GM23338 (cell line): ENCODE measurements at regions not wholly inside any gene's neighbourhood (a gene's known extent, or its start where the extent isn't known, plus 50 kb on each side); places are given as distances from the start of the nearest gene placed in this dataset.

ENCODE experiments used
- ATAC-seq: fragments of 200-7000 bp; cut with Tn5 transposase; 3 replicates; pipeline ENCODE4 v1.9.1; 2020
- DNase-seq: peaks from one replicate; pipeline ENCODE4 v3.0.0-alpha.2; 2015; ENCODE audit warnings: low spot score
- H2AFZ ChIP-seq: fragments of 200-600 bp; sonication (generic); 2 replicates; pipeline ENCODE4 v1.8.0; 2016; ENCODE audit warnings: antibody characterized with exemption, mild to moderate bottlenecking, moderate library complexity
- H3F3A ChIP-seq: fragments of 200-600 bp; sonication (generic); replicated peaks from 2 replicates; pipeline ENCODE4 v1.8.0; 2017; ENCODE audit warnings: antibody characterized with exemption, mixed run types, low read depth
- H3K27ac ChIP-seq: fragments of 200-600 bp; sonication (generic); 2 replicates; pipeline ENCODE4 v1.6.1; 2016; ENCODE audit warnings: low read depth
- H3K27me3 ChIP-seq: fragments of 200-600 bp; sonication (generic); 2 replicates; pipeline ENCODE4 v1.8.0; 2016; ENCODE audit warnings: mild to moderate bottlenecking, mixed run types, moderate library complexity; ENCODE audit not compliant: insufficient read depth
- H3K36me3 ChIP-seq: fragments of 200-600 bp; sonication (generic); 2 replicates; pipeline ENCODE4 v1.8.0; 2016; ENCODE audit warnings: mild to moderate bottlenecking; ENCODE audit not compliant: insufficient read depth
- H3K4me1 ChIP-seq: fragments of 200-600 bp; sonication (generic); 2 replicates; pipeline ENCODE4 v1.8.0; 2016; ENCODE audit warnings: mild to moderate bottlenecking, moderate library complexity; ENCODE audit not compliant: insufficient read depth
- H3K4me2 ChIP-seq: fragments of 200-600 bp; sonication (generic); 2 replicates; pipeline ENCODE4 v1.7.1; 2017; ENCODE audit warnings: mixed run types
- H3K4me3 ChIP-seq: fragments of 200-600 bp; sonication (generic); 2 replicates; pipeline ENCODE4 v1.6.1; 2016; ENCODE audit warnings: mixed run types
- H3K79me2 ChIP-seq: fragments of 200-600 bp; sonication (generic); replicated peaks from 2 replicates; pipeline ENCODE4 v1.8.0; 2017; ENCODE audit warnings: mild to moderate bottlenecking; ENCODE audit not compliant: insufficient read depth
- H3K9me2 ChIP-seq: fragments of 200-600 bp; sonication (generic); 2 replicates; pipeline ENCODE4 v1.8.0; 2017; ENCODE audit not compliant: insufficient read depth
- H4K20me1 ChIP-seq: fragments of 200-600 bp; sonication (generic); replicated peaks from 2 replicates; pipeline ENCODE4 v1.8.0; 2017; ENCODE audit warnings: mild to moderate bottlenecking; ENCODE audit not compliant: insufficient read depth
- H3K27ac Mint-ChIP-seq: 2 replicates; pipeline ENCODE4 v1.8.0; 2020; ENCODE audit warnings: inconsistent platforms, mild to moderate bottlenecking, moderate library complexity, mixed read lengths
- H3K27me3 Mint-ChIP-seq: 3 replicates; pipeline ENCODE4 v1.8.0; 2022; ENCODE audit warnings: low read depth, mild to moderate bottlenecking, moderate library complexity, mixed read lengths, inconsistent platforms; ENCODE audit not compliant: insufficient read depth, poor library complexity
- H3K36me3 Mint-ChIP-seq: 3 replicates; pipeline ENCODE4 v1.8.0; 2021; ENCODE audit warnings: low read depth, mild to moderate bottlenecking, inconsistent platforms, moderate library complexity, mixed read lengths
- H3K4me1 Mint-ChIP-seq: 3 replicates; pipeline ENCODE4 v1.8.0; 2020; ENCODE audit warnings: mild to moderate bottlenecking, inconsistent platforms, mixed read lengths
- H3K4me3 Mint-ChIP-seq: 3 replicates; pipeline ENCODE4 v1.8.0; 2021; ENCODE audit warnings: moderate library complexity, mild to moderate bottlenecking, inconsistent platforms, mixed read lengths
- H3K9me3 Mint-ChIP-seq: 3 replicates; pipeline ENCODE4 v1.8.0; 2020; ENCODE audit warnings: moderate library complexity, mild to moderate bottlenecking, inconsistent platforms, mixed read lengths
- CREB1 ChIP-seq: fragments of 250-450 bp; sonication (Bioruptor Pico); IDR thresholded peaks from 2 replicates; pipeline ENCODE4 v1.5.0; 2020; ENCODE audit warnings: low read depth, mild to moderate bottlenecking, moderate library complexity
- EZH2 ChIP-seq: fragments of 200-600 bp; sonication (generic); IDR thresholded peaks from one replicate; pipeline ENCODE4 v1.8.0; 2017; ENCODE audit warnings: antibody characterized with exemption, mild to moderate bottlenecking, low read depth; ENCODE audit not compliant: unreplicated experiment
- EZH2phosphoT487 ChIP-seq: fragments of 200-600 bp; sonication (generic); IDR thresholded peaks from one replicate; pipeline ENCODE4 v1.8.1; 2018; ENCODE audit warnings: antibody characterized with exemption; ENCODE audit not compliant: unreplicated experiment
- JUNB ChIP-seq: IDR thresholded peaks from one replicate; pipeline ENCODE4 v1.6.1; 2016; ENCODE audit warnings: antibody characterized with exemption; ENCODE audit not compliant: unreplicated experiment
- NANOG ChIP-seq: IDR thresholded peaks from 2 replicates; pipeline ENCODE4 v1.6.1; 2016; ENCODE audit warnings: antibody characterized with exemption, borderline replicate concordance
- POLR2AphosphoS5 ChIP-seq: IDR thresholded peaks from 2 replicates; pipeline ENCODE4 v1.6.1; 2016; ENCODE audit warnings: antibody characterized with exemption, low read depth
- STAT1 ChIP-seq: IDR thresholded peaks from one replicate; pipeline ENCODE4 v1.6.1; 2016; ENCODE audit warnings: antibody characterized with exemption; ENCODE audit not compliant: unreplicated experiment
- ZNF114 ChIP-seq: fragments of 250-450 bp; sonication (Bioruptor Pico); IDR thresholded peaks from 2 replicates; pipeline ENCODE4 v1.5.0; 2020; ENCODE audit warnings: mild to moderate bottlenecking, moderate library complexity
- ZNF331 ChIP-seq: fragments of 250-450 bp; sonication (Bioruptor Pico); IDR thresholded peaks from 2 replicates; pipeline ENCODE4 v1.5.0; 2020; ENCODE audit warnings: low read depth, mild to moderate bottlenecking, moderate library complexity
- TF ChIP-seq, protein P1 (sequence below): IDR thresholded peaks from one replicate; pipeline ENCODE4 v1.6.1; 2018; ENCODE audit warnings: antibody characterized with exemption; ENCODE audit not compliant: unreplicated experiment
- TF ChIP-seq, protein P2 (sequence below), 2 experiments: fragments of 200-600 bp in 1 of 2; sonication (generic) in 1 of 2; conservative IDR thresholded peaks; 2 replicates each; pipeline versions ENCODE4 v1.5.1 to v1.6.1; 2016 to 2017; ENCODE audit warnings: antibody characterized with exemption in 2 of 2, low read depth in 2 of 2, mild to moderate bottlenecking in 2 of 2, moderate library complexity in 1 of 2
- TF ChIP-seq, protein P3 (sequence below): IDR thresholded peaks from 2 replicates; pipeline ENCODE4 v1.6.1; 2016; ENCODE audit warnings: antibody characterized with exemption
- TF ChIP-seq, protein P4 (sequence below): fragments of 250-450 bp; sonication (Bioruptor Pico); IDR thresholded peaks from 2 replicates; pipeline ENCODE4 v1.5.0; 2020; ENCODE audit warnings: mild to moderate bottlenecking, moderate library complexity

DNA sequence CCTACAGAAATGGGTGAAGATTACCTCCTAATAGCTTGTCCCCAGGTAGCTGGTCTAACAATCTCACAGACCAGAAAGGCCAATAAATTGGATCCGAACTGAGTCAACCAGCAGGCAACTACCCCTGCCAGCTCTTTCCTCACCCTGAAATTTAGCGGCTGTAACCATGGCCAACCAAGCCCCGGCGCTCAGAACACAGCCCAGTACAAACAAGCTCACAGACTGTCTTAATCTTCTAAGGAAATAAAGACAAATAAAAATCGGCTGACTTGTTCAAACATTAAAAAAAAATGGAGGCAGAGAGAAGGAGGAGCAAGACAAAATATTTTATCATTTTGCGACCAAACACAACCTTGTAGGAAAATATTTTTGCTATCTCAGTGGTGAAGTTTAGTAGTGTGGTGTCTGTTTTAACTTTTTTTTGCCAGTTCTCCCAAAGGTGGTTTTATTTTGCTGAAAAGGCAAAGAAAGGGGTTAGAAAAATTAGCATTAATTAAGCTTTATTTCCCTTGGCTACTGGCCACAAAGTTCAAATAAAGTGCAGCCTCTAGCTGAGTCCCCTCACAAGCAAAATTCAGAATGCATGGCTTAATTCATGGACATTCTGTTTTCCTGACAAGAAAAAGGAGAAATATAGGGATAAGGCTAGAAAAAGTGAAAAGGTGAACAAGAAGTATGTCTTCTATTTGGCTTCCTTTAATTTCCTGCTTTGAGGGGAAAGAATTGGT is 313.0 kb upstream of the NPVF start:
- H3K4me1 ChIP-seq = no peaks in the 10 kb centered on the region
- H3K27ac Mint-ChIP-seq = no peak overlapping the region
- TF ChIP-seq, protein P1, sequence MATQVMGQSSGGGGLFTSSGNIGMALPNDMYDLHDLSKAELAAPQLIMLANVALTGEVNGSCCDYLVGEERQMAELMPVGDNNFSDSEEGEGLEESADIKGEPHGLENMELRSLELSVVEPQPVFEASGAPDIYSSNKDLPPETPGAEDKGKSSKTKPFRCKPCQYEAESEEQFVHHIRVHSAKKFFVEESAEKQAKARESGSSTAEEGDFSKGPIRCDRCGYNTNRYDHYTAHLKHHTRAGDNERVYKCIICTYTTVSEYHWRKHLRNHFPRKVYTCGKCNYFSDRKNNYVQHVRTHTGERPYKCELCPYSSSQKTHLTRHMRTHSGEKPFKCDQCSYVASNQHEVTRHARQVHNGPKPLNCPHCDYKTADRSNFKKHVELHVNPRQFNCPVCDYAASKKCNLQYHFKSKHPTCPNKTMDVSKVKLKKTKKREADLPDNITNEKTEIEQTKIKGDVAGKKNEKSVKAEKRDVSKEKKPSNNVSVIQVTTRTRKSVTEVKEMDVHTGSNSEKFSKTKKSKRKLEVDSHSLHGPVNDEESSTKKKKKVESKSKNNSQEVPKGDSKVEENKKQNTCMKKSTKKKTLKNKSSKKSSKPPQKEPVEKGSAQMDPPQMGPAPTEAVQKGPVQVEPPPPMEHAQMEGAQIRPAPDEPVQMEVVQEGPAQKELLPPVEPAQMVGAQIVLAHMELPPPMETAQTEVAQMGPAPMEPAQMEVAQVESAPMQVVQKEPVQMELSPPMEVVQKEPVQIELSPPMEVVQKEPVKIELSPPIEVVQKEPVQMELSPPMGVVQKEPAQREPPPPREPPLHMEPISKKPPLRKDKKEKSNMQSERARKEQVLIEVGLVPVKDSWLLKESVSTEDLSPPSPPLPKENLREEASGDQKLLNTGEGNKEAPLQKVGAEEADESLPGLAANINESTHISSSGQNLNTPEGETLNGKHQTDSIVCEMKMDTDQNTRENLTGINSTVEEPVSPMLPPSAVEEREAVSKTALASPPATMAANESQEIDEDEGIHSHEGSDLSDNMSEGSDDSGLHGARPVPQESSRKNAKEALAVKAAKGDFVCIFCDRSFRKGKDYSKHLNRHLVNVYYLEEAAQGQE = no peak
- no peak for TF ChIP-seq CREB1 (CRISPR knock-in tag)
- no peak for TF ChIP-seq JUNB
- TF ChIP-seq POLR2AphosphoS5 = no peak
- TF ChIP-seq EZH2 = no peak
- TF ChIP-seq, protein P2, sequence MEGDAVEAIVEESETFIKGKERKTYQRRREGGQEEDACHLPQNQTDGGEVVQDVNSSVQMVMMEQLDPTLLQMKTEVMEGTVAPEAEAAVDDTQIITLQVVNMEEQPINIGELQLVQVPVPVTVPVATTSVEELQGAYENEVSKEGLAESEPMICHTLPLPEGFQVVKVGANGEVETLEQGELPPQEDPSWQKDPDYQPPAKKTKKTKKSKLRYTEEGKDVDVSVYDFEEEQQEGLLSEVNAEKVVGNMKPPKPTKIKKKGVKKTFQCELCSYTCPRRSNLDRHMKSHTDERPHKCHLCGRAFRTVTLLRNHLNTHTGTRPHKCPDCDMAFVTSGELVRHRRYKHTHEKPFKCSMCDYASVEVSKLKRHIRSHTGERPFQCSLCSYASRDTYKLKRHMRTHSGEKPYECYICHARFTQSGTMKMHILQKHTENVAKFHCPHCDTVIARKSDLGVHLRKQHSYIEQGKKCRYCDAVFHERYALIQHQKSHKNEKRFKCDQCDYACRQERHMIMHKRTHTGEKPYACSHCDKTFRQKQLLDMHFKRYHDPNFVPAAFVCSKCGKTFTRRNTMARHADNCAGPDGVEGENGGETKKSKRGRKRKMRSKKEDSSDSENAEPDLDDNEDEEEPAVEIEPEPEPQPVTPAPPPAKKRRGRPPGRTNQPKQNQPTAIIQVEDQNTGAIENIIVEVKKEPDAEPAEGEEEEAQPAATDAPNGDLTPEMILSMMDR (conservative IDR thresholded peaks at IDR 0.05; ENCODE audit: low read depth in 2 of 2) = no peak
- no peak for TF ChIP-seq NANOG
- TF ChIP-seq EZH2phosphoT487 = no peak
- no peak for TF ChIP-seq ZNF114 (CRISPR knock-in tag)
- TF ChIP-seq, protein P3, sequence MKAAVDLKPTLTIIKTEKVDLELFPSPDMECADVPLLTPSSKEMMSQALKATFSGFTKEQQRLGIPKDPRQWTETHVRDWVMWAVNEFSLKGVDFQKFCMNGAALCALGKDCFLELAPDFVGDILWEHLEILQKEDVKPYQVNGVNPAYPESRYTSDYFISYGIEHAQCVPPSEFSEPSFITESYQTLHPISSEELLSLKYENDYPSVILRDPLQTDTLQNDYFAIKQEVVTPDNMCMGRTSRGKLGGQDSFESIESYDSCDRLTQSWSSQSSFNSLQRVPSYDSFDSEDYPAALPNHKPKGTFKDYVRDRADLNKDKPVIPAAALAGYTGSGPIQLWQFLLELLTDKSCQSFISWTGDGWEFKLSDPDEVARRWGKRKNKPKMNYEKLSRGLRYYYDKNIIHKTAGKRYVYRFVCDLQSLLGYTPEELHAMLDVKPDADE = no peak
- TF ChIP-seq, protein P4, sequence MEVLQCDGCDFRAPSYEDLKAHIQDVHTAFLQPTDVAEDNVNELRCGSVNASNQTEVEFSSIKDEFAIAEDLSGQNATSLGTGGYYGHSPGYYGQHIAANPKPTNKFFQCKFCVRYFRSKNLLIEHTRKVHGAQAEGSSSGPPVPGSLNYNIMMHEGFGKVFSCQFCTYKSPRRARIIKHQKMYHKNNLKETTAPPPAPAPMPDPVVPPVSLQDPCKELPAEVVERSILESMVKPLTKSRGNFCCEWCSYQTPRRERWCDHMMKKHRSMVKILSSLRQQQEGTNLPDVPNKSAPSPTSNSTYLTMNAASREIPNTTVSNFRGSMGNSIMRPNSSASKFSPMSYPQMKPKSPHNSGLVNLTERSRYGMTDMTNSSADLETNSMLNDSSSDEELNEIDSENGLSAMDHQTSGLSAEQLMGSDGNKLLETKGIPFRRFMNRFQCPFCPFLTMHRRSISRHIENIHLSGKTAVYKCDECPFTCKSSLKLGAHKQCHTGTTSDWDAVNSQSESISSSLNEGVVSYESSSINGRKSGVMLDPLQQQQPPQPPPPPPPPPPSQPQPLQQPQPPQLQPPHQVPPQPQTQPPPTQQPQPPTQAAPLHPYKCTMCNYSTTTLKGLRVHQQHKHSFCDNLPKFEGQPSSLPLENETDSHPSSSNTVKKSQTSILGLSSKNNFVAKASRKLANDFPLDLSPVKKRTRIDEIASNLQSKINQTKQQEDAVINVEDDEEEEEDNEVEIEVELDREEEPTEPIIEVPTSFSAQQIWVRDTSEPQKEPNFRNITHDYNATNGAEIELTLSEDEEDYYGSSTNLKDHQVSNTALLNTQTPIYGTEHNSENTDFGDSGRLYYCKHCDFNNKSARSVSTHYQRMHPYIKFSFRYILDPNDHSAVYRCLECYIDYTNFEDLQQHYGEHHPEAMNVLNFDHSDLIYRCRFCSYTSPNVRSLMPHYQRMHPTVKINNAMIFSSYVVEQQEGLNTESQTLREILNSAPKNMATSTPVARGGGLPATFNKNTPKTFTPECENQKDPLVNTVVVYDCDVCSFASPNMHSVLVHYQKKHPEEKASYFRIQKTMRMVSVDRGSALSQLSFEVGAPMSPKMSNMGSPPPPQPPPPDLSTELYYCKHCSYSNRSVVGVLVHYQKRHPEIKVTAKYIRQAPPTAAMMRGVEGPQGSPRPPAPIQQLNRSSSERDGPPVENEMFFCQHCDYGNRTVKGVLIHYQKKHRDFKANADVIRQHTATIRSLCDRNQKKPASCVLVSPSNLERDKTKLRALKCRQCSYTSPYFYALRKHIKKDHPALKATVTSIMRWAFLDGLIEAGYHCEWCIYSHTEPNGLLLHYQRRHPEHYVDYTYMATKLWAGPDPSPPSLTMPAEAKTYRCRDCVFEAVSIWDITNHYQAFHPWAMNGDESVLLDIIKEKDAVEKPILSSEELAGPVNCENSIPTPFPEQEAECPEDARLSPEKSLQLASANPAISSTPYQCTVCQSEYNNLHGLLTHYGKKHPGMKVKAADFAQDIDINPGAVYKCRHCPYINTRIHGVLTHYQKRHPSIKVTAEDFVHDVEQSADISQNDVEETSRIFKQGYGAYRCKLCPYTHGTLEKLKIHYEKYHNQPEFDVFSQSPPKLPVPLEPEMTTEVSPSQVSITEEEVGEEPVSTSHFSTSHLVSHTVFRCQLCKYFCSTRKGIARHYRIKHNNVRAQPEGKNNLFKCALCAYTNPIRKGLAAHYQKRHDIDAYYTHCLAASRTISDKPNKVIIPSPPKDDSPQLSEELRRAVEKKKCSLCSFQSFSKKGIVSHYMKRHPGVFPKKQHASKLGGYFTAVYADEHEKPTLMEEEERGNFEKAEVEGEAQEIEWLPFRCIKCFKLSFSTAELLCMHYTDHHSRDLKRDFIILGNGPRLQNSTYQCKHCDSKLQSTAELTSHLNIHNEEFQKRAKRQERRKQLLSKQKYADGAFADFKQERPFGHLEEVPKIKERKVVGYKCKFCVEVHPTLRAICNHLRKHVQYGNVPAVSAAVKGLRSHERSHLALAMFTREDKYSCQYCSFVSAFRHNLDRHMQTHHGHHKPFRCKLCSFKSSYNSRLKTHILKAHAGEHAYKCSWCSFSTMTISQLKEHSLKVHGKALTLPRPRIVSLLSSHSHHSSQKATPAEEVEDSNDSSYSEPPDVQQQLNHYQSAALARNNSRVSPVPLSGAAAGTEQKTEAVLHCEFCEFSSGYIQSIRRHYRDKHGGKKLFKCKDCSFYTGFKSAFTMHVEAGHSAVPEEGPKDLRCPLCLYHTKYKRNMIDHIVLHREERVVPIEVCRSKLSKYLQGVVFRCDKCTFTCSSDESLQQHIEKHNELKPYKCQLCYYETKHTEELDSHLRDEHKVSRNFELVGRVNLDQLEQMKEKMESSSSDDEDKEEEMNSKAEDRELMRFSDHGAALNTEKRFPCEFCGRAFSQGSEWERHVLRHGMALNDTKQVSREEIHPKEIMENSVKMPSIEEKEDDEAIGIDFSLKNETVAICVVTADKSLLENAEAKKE = no peak
- TF ChIP-seq STAT1 = no peak
- no peak for TF ChIP-seq ZNF331 (CRISPR knock-in tag)

More for the DNA sequence above, 313.0 kb upstream of the NPVF start:
- peaks cover 13% of the 10 kb centered on the region for H3K9me2 ChIP-seq
- no peak overlapping the region for H3K4me3 Mint-ChIP-seq
- no peak overlapping the region for H3K27ac ChIP-seq
- H3K9me3 Mint-ChIP-seq = no peaks in the 10 kb centered on the region
- no peak for DNase-seq
- no peak overlapping the region for H3K4me3 ChIP-seq
- H3K27me3 ChIP-seq = no peaks in the 10 kb centered on the region
- H3K27me3 Mint-ChIP-seq = peaks cover 4% of the 10 kb centered on the region
- H3K4me1 Mint-ChIP-seq = peaks cover 5% of the 10 kb centered on the region; the same call in 2 of the 3 replicates
- no peaks in the 10 kb centered on the region for H4K20me1 ChIP-seq
- no peaks in the 10 kb centered on the region for H3K36me3 ChIP-seq
- H3F3A ChIP-seq = no peaks in the 10 kb centered on the region
- no peak for ATAC-seq
- H3K79me2 ChIP-seq = no peaks in the 10 kb centered on the region
- no peak overlapping the region for H2AFZ ChIP-seq
- H3K36me3 Mint-ChIP-seq = no peaks in the 10 kb centered on the region
- no peak overlapping the region for H3K4me2 ChIP-seq
